Panc1 (cell line): ENCODE measurements at regions not wholly inside any gene's neighbourhood (a gene's known extent, or its start where the extent isn't known, plus 50 kb on each side); places are given as distances from the start of the nearest gene placed in this dataset.

ENCODE experiments used
- ATAC-seq: fragments of 200-7000 bp; cut with Tn5 transposase; 2 replicates; pipeline ENCODE4 v1.9.1; 2020; ENCODE audit warnings: mild to moderate bottlenecking, moderate library complexity
- BruUV-seq: library from RNA; stranded (reverse); fragments of 400-500 nt; replicated peaks from 2 replicates; lab custom pipeline; 2021; lab: Mats Ljungman, UMichigan
- CTCF ChIA-PET: fragments of 300-600 bp; sonication (Branson Sonifier 250); formaldehyde crosslinking; loops from one replicate; lab custom pipeline; 2022; ENCODE audit warnings: antibody characterized with exemption; lab: Charles Lee
- POLR2A ChIA-PET: fragments of 300-600 bp; sonication (Branson Sonifier 250); formaldehyde crosslinking; loops from one replicate; lab custom pipeline; 2022; ENCODE audit warnings: antibody characterized with exemption; lab: Charles Lee
- DNase-seq: peaks from one replicate; pipeline ENCODE4 v3.0.0-alpha.2; 2010; ENCODE audit warnings: low read depth, low spot score
- H3K27ac ChIP-seq: 2 replicates; pipeline ENCODE4 v1.5.1; 2011; ENCODE audit warnings: mild to moderate bottlenecking, low read length, inconsistent platforms
- H3K27me3 ChIP-seq: fragments of 200-500 bp; sonication (Bioruptor generic); 2 replicates; pipeline ENCODE4 v1.6.0; 2014; ENCODE audit warnings: low read length, inconsistent platforms; ENCODE audit not compliant: control insufficient read depth, insufficient read depth
- H3K36me3 ChIP-seq: fragments of 200-500 bp; sonication (Bioruptor generic); 2 replicates; pipeline ENCODE4 v1.5.1; 2014; ENCODE audit warnings: inconsistent platforms, mild to moderate bottlenecking, low read length, moderate library complexity; ENCODE audit not compliant: control insufficient read depth, insufficient read depth
- H3K4me1 ChIP-seq: 2 replicates; pipeline ENCODE4 v1.5.1; 2011; ENCODE audit warnings: inconsistent platforms, mild to moderate bottlenecking, low read length, moderate library complexity; ENCODE audit not compliant: control insufficient read depth, insufficient read depth
- H3K4me3 ChIP-seq, 2 experiments: 2 replicates each; pipeline ENCODE4 v1.5.1; 2011 to 2012; ENCODE audit warnings: low read depth in 2 of 2, low read length in 2 of 2, mild to moderate bottlenecking in 2 of 2, inconsistent platforms in 1 of 2, moderate library complexity in 1 of 2
- H3K9me3 ChIP-seq: fragments of 200-500 bp; sonication (Bioruptor generic); 2 replicates; pipeline ENCODE4 v1.5.1; 2014; ENCODE audit warnings: low read depth, mild to moderate bottlenecking, inconsistent platforms, low read length, moderate library complexity; ENCODE audit not compliant: control insufficient read depth, insufficient read depth
- CTCF ChIP-seq: fragments of 450-650 bp; IDR thresholded peaks from 2 replicates; pipeline ENCODE4 v1.5.1; 2017; ENCODE audit warnings: mild to moderate bottlenecking
- POLR2AphosphoS5 ChIP-seq: IDR thresholded peaks from 2 replicates; pipeline ENCODE4 v1.6.1; 2012; ENCODE audit warnings: mild to moderate bottlenecking, low read depth, low read length, moderate library complexity
- SIN3A ChIP-seq: IDR thresholded peaks from 2 replicates; pipeline ENCODE4 v1.6.1; 2012; ENCODE audit warnings: low read depth, mild to moderate bottlenecking, low read length, moderate library complexity, borderline replicate concordance; ENCODE audit not compliant: insufficient read depth
- TCF7L2 ChIP-seq: IDR thresholded peaks from 2 replicates; pipeline ENCODE4 v1.6.1; 2011; ENCODE audit warnings: mild to moderate bottlenecking, low read depth, low read length, inconsistent platforms
- in situ Hi-C: cut with HindIII; loops from 2 replicates; pipeline ENCODE4 v1.10.0; 2016; ENCODE audit warnings: low sequenced_read_pairs, low pct_unique_long_range_greater_than_20kb
- intact Hi-C: fragments of 100-400 bp; cut with micrococcal nuclease; formaldehyde crosslinking; loops from one replicate; pipeline ENCODE4 v1.10.0; 2022; ENCODE audit not compliant: unreplicated experiment
- TF ChIP-seq, protein P1 (sequence below), 2 experiments: IDR thresholded peaks; 2 replicates each; pipeline ENCODE4 v1.6.1; 2011 to 2012; ENCODE audit warnings: low read depth in 2 of 2, control low read depth in 1 of 2, low read length in 1 of 2, mild to moderate bottlenecking in 1 of 2, moderate library complexity in 1 of 2; ENCODE audit not compliant: insufficient read depth in 1 of 2

DNA sequence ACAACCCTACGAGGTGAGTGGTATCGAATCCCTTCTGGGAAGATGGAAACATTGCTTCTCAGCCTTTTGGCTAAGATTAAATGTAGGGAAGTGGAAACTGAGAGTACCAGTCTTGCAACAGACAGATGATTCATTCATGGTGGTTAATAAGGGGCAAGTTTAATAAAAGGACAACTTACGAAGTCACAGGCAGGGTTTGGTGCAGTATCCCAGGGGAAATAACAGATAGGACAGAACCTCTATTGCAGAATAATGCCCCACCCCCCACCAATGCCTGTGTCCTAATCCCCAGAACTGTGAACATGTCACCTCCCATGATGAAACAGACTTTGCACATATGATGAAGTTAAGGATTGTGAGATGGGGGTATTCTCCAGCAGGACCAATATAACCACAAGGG is 212.5 kb downstream of the TBX5 start:
- no peak overlapping the region for H3K27ac ChIP-seq
- H3K4me3 ChIP-seq = no peak overlapping the region
- ChIA-PET CTCF (no interaction called here), POLR2A (no interaction called here)
- H3K4me1 ChIP-seq = no peaks in the 10 kb centered on the region
- peaks cover 6% of the 10 kb centered on the region for H3K27me3 ChIP-seq
- no peaks in the 10 kb centered on the region for H3K9me3 ChIP-seq
- TF ChIP-seq SIN3A (no peak), CTCF (no peak), POLR2AphosphoS5 (no peak), TCF7L2 (no peak)
- in situ Hi-C loops (no loop called here), intact Hi-C loops (no loop called here)
- no TSS peak for BruUV-seq
- DNase-seq (no peak), ATAC-seq (no peak)
- no peaks in the 10 kb centered on the region for H3K36me3 ChIP-seq

DNA sequence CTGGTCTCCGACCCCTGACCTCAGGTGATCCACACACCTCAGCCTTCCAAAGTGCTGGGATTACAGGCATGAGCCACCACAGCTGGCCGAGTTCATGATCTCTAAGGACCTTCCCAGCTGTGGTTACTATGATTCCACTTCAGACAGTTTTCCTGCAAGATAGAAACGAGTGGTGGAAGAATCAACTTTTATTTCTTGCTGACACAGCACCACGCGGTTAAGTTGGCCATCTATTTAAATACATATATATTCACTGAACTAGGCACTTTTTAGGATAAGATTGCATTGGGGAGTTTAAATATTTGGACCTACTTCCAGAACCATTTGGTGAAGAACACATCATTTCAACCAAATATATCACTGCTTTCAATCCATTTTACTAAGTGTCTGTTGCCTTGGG is 213.4 kb downstream of the TBX5 start:
- Histone ChIP-seq H3K27ac (no peak overlapping the region), H3K4me1 (no peaks in the 10 kb centered on the region), H3K27me3 (peaks cover 6% of the 10 kb centered on the region), H3K4me3 (no peak overlapping the region), H3K9me3 (no peaks in the 10 kb centered on the region), H3K36me3 (no peaks in the 10 kb centered on the region)
- TF ChIP-seq, protein P1, sequence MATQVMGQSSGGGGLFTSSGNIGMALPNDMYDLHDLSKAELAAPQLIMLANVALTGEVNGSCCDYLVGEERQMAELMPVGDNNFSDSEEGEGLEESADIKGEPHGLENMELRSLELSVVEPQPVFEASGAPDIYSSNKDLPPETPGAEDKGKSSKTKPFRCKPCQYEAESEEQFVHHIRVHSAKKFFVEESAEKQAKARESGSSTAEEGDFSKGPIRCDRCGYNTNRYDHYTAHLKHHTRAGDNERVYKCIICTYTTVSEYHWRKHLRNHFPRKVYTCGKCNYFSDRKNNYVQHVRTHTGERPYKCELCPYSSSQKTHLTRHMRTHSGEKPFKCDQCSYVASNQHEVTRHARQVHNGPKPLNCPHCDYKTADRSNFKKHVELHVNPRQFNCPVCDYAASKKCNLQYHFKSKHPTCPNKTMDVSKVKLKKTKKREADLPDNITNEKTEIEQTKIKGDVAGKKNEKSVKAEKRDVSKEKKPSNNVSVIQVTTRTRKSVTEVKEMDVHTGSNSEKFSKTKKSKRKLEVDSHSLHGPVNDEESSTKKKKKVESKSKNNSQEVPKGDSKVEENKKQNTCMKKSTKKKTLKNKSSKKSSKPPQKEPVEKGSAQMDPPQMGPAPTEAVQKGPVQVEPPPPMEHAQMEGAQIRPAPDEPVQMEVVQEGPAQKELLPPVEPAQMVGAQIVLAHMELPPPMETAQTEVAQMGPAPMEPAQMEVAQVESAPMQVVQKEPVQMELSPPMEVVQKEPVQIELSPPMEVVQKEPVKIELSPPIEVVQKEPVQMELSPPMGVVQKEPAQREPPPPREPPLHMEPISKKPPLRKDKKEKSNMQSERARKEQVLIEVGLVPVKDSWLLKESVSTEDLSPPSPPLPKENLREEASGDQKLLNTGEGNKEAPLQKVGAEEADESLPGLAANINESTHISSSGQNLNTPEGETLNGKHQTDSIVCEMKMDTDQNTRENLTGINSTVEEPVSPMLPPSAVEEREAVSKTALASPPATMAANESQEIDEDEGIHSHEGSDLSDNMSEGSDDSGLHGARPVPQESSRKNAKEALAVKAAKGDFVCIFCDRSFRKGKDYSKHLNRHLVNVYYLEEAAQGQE (IDR thresholded peaks at IDR 0.05; ENCODE audit: insufficient read depth in 1 of 2, low read depth in 2 of 2, low read length in 1 of 2) = no peak
- TF ChIP-seq POLR2AphosphoS5 (no peak), TCF7L2 (no peak), CTCF (no peak), SIN3A (no peak)
- in situ Hi-C loops = no loop called here
- CTCF ChIA-PET = no interaction called here
- POLR2A ChIA-PET = no interaction called here
- intact Hi-C loops = no loop called here
- ATAC-seq = no peak
- BruUV-seq = no TSS peak
- no peak for DNase-seq
